ENCODE measurements at regions not wholly inside any gene's neighbourhood (a gene's known extent, or its start where the extent isn't known, plus 50 kb on each side); places are given as distances from the start of the nearest gene placed in this dataset.

DNA sequence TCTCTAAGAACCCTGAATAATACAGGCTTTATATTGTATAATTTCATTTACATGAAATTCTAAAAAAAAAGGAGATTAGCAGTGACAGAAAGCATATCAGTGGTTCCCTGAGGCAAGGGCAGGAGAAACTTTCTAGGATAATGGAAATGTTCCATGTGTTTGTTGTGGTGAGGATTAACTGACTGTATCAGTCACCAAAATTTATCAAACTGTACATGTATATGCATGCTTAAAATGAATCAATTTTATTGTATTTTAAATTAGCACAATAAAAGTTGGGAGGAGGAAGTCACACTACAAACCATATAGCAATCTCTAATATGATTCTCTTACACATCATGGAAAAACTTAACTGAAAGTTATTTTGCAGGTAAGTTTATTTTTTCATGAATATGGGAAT, 396.8 kb downstream of the EFNB2 start:
- H4K5ac ChIP-seq (ENCODE audit: insufficient read length, low read depth, low read length): no peak overlapping the region
- H2BK15ac ChIP-seq (ENCODE audit: low read length): no peak overlapping the region
- H2BK20ac ChIP-seq (ENCODE audit: low read length): no peak overlapping the region
- H2BK120ac ChIP-seq (replicated peaks; ENCODE audit: low read depth, low read length): no peak overlapping the region
- no peak overlapping the region for H3K23ac ChIP-seq (ENCODE audit: insufficient read length)
- ChIA-PET POLR2A (ENCODE audit: partially characterized antibody) (no interaction called here), CTCF (ENCODE audit: partially characterized antibody) (no interaction called here)
- no peak overlapping the region for H3K14ac ChIP-seq (ENCODE audit: insufficient read length)
- no peak overlapping the region for H3K56ac ChIP-seq (replicated peaks; ENCODE audit: insufficient read length, low read depth, low read length)
- no peak overlapping the region for H2BK12ac ChIP-seq (ENCODE audit: low read depth, low read length)
- H3K79me2 ChIP-seq (ENCODE audit: control insufficient read depth in 1 of 2, insufficient read depth in 2 of 2, low read length in 2 of 2): no peaks in the 10 kb centered on the region
- no peak overlapping the region for H3K9ac ChIP-seq (replicated peaks in 1 of 4; ENCODE audit: extremely low read depth in 1 of 4, low read depth in 3 of 4, low read length in 3 of 4)
- H4K8ac ChIP-seq (ENCODE audit: extremely low read depth, insufficient read depth, low read length): no peak overlapping the region
- FAIRE-seq (no peak), DNase-seq (ENCODE audit: low read depth in 1 of 2, low spot score in 2 of 2) (no peak)
- no peaks in the 10 kb centered on the region for H3K4me1 ChIP-seq (replicated peaks in 1 of 4; ENCODE audit: control insufficient read depth in 3 of 4, insufficient read depth in 4 of 4, low read length in 3 of 4)
- no peak overlapping the region for H2AFZ ChIP-seq (ENCODE audit: low read length)
- no peak overlapping the region for H3K4me3 ChIP-seq (ENCODE audit: extremely low read depth in 1 of 4, insufficient read depth in 2 of 4, low read depth in 3 of 4, low read length in 4 of 4)
- peaks cover 3 to 5% of the 10 kb centered on the region in 2 experiments; a peak in 2 of 4 replicates for H3K9me3 ChIP-seq (ENCODE audit: insufficient read depth in 2 of 2, low read depth in 1 of 2, low read length in 1 of 2)
- H4K91ac ChIP-seq (replicated peaks; ENCODE audit: insufficient read length, low read length): no peak overlapping the region
- H3K27me3 ChIP-seq (replicated peaks in 1 of 4; ENCODE audit: control insufficient read depth in 3 of 4, extremely low read depth in 1 of 4, insufficient read depth in 3 of 4, low read length in 3 of 4): no peaks in the 10 kb centered on the region
- no peak overlapping the region for H3K18ac ChIP-seq (ENCODE audit: extremely low read depth, low read length)
- H3K79me1 ChIP-seq (ENCODE audit: low read depth, low read length): no peaks in the 10 kb centered on the region
- no peaks in the 10 kb centered on the region for H3K36me3 ChIP-seq (ENCODE audit: control insufficient read depth in 2 of 4, insufficient read depth in 4 of 4, low read length in 3 of 4)
- no peaks in the 10 kb centered on the region for H3K23me2 ChIP-seq (ENCODE audit: low read depth, low read length)
- no peak overlapping the region for H2BK5ac ChIP-seq (ENCODE audit: low read depth, low read length)
- no peaks in the 10 kb centered on the region for H4K20me1 ChIP-seq (replicated peaks in 1 of 2; ENCODE audit: control insufficient read depth in 1 of 2, insufficient read depth in 2 of 2, low read length in 2 of 2)
- H3K4me2 ChIP-seq (ENCODE audit: insufficient read depth in 1 of 2, low read depth in 2 of 2, low read length in 2 of 2): no peak overlapping the region
- H3K4ac ChIP-seq (replicated peaks; ENCODE audit: insufficient read length, low read depth, low read length): no peak overlapping the region
- H3K27ac ChIP-seq (ENCODE audit: low read depth, low read length): no peak overlapping the region
- TF ChIP-seq, protein P1, sequence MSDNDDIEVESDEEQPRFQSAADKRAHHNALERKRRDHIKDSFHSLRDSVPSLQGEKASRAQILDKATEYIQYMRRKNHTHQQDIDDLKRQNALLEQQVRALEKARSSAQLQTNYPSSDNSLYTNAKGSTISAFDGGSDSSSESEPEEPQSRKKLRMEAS (IDR thresholded peaks at IDR 0.05): no peak
- TF ChIP-seq SIN3A (conservative IDR thresholded peaks at IDR 0.05 in 1 of 2, IDR thresholded peaks at IDR 0.05 in 1 of 2; ENCODE audit: low read depth in 1 of 2, low read length in 2 of 2) (no peak), CHD2 (IDR thresholded peaks at IDR 0.05; ENCODE audit: low read length) (no peak), SP4 (IDR thresholded peaks at IDR 0.05; ENCODE audit: low read length) (no peak), ZNF274 (IDR thresholded peaks at IDR 0.05; ENCODE audit: borderline replicate concordance, extremely low read depth, low read length) (no peak), POLR2AphosphoS5 (IDR thresholded peaks at IDR 0.05; ENCODE audit: low read depth, low read length) (no peak), EGR1 (IDR thresholded peaks at IDR 0.05; ENCODE audit: borderline replicate concordance, low read depth, low read length) (no peak), RXRA (IDR thresholded peaks at IDR 0.05; ENCODE audit: insufficient read depth, low read depth, low read length) (no peak), FOSL1 (IDR thresholded peaks at IDR 0.05; ENCODE audit: insufficient read depth, low read depth, low read length) (no peak)
- H2AK5ac ChIP-seq (ENCODE audit: low read depth, low read length): no peak overlapping the region
